OCI-LY7 (cell line): ENCODE measurements at regions not wholly inside any gene's neighbourhood (a gene's known extent, or its start where the extent isn't known, plus 50 kb on each side); places are given as distances from the start of the nearest gene placed in this dataset.

Experiments used
- BruUV-seq: library from RNA; stranded (reverse); fragments of 400-500 nt; replicated peaks from 2 replicates; lab custom pipeline; 2021; lab: Mats Ljungman, UMichigan
- CTCF ChIA-PET: fragments of 300-600 bp; sonication (Branson Sonifier 250); formaldehyde crosslinking; loops from one replicate; lab custom pipeline; 2022; ENCODE audit warnings: antibody characterized with exemption; ENCODE audit not compliant: unreplicated experiment; lab: Charles Lee
- POLR2A ChIA-PET: fragments of 300-600 bp; sonication (Branson Sonifier 250); formaldehyde crosslinking; loops from one replicate; lab custom pipeline; 2022; ENCODE audit warnings: antibody characterized with exemption; lab: Charles Lee
- DNase-seq: peaks from one replicate; pipeline ENCODE4 v3.0.0-alpha.2; 2015; ENCODE audit warnings: low spot score
- H2AFZ ChIP-seq: fragments of 200-600 bp; sonication (generic), shearing (Covaris generic); 2 replicates; pipeline ENCODE4 v1.6.1; 2014; ENCODE audit warnings: mild to moderate bottlenecking, antibody characterized with exemption, low read length, moderate library complexity
- H3K27ac ChIP-seq: fragments of 200-600 bp; sonication (generic); 2 replicates; pipeline ENCODE4 v1.5.1; 2014; ENCODE audit warnings: mixed run types, low read depth, mild to moderate bottlenecking, moderate library complexity, low read length, inconsistent platforms; ENCODE audit not compliant: poor library complexity, severe bottlenecking
- H3K36me3 ChIP-seq: fragments of 200-600 bp; sonication (generic); 2 replicates; pipeline ENCODE4 v1.6.1; 2014; ENCODE audit warnings: mild to moderate bottlenecking, antibody characterized with exemption, low read length, moderate library complexity, mixed read lengths; ENCODE audit not compliant: insufficient read depth
- H3K4me1 ChIP-seq: fragments of 200-600 bp; sonication (generic); 2 replicates; pipeline ENCODE4 v1.5.1; 2014; ENCODE audit warnings: mild to moderate bottlenecking, low read length; ENCODE audit not compliant: insufficient read depth, poor library complexity, severe bottlenecking
- H3K4me2 ChIP-seq: fragments of 200-600 bp; sonication (generic); 2 replicates; pipeline ENCODE4 v1.6.1; 2014; ENCODE audit warnings: mild to moderate bottlenecking, low read length
- H3K4me3 ChIP-seq: fragments of 200-600 bp; sonication (generic); 2 replicates; pipeline ENCODE4 v1.5.1; 2014; ENCODE audit warnings: mild to moderate bottlenecking, low read depth, low read length; ENCODE audit not compliant: poor library complexity, severe bottlenecking
- H3K79me2 ChIP-seq: fragments of 200-600 bp; sonication (generic); 2 replicates; pipeline ENCODE4 v1.6.1; 2016; ENCODE audit warnings: low read depth, mild to moderate bottlenecking, low read length, moderate library complexity, mixed read lengths; ENCODE audit not compliant: insufficient read depth
- H3K9me2 ChIP-seq: fragments of 200-600 bp; sonication (generic); 2 replicates; pipeline ENCODE4 v1.6.1; 2016; ENCODE audit warnings: mild to moderate bottlenecking, low read length, mixed read lengths; ENCODE audit not compliant: insufficient read depth
- H3K9me3 ChIP-seq: fragments of 200-600 bp; sonication (generic); 2 replicates; pipeline ENCODE4 v1.6.1; 2014; ENCODE audit warnings: mild to moderate bottlenecking, mixed run types, low read length, mixed read lengths
- H4K20me1 ChIP-seq: fragments of 200-600 bp; sonication (generic); 2 replicates; pipeline ENCODE4 v1.6.1; 2014; ENCODE audit warnings: mild to moderate bottlenecking, antibody characterized with exemption, low read length, moderate library complexity, mixed read lengths; ENCODE audit not compliant: insufficient read depth
- CTCF ChIP-seq: fragments of 200-600 bp; sonication (generic); conservative IDR thresholded peaks from 2 replicates; pipeline ENCODE4 v1.5.1; 2014; ENCODE audit warnings: mild to moderate bottlenecking, antibody characterized with exemption, low read length, moderate library complexity, mixed read lengths
- EZH2phosphoT487 ChIP-seq: fragments of 200-600 bp; sonication (generic); IDR thresholded peaks from 2 replicates; pipeline ENCODE4 v1.6.1; 2018; ENCODE audit warnings: low read depth, borderline replicate concordance, mild to moderate bottlenecking, mixed run types, antibody characterized with exemption, low read length, moderate library complexity, mixed read lengths
- intact Hi-C: fragments of 100-400 bp; cut with micrococcal nuclease; formaldehyde crosslinking; loops from one replicate; pipeline ENCODE4 v1.10.0; 2022; ENCODE audit not compliant: unreplicated experiment

- intact Hi-C loops = no loop called here
- H3K79me2 ChIP-seq = no peaks in the 10 kb centered on the region
- ChIA-PET CTCF (no interaction called here), POLR2A (interaction anchor here (0.6 kb wide), 1 partner anchor 643 kb away, joined by 4 read pairs; no protein-coding TSS in a partner anchor)
- no peak for DNase-seq
- no TSS peak for BruUV-seq
- H3K36me3 ChIP-seq = no peaks in the 10 kb centered on the region
- no peak for TF ChIP-seq EZH2phosphoT487
- TF ChIP-seq CTCF = no peak
- H3K27ac ChIP-seq = no peak overlapping the region
- H3K4me2 ChIP-seq = no peak overlapping the region
- H3K9me3 ChIP-seq = no peaks in the 10 kb centered on the region
- no peaks in the 10 kb centered on the region for H3K9me2 ChIP-seq
- no peak overlapping the region for H3K4me3 ChIP-seq
- H4K20me1 ChIP-seq = no peaks in the 10 kb centered on the region
- H3K4me1 ChIP-seq = no peaks in the 10 kb centered on the region
- no peak overlapping the region for H2AFZ ChIP-seq
Observed at GRCh38 chr3:117104381-117104780, 394.8 kb downstream of the TUSC7 start.

GRCh38 chr3:117104792-117105191, 395.2 kb downstream of the TUSC7 start:
- intact Hi-C loops = no loop called here
- no peaks in the 10 kb centered on the region for H3K79me2 ChIP-seq
- no peak for DNase-seq
- no peak overlapping the region for H2AFZ ChIP-seq
- ChIA-PET POLR2A (no interaction called here), CTCF (no interaction called here)
- no peaks in the 10 kb centered on the region for H3K9me3 ChIP-seq
- no peaks in the 10 kb centered on the region for H3K36me3 ChIP-seq
- H3K27ac ChIP-seq = no peak overlapping the region
- no peak overlapping the region for H3K4me2 ChIP-seq
- TF ChIP-seq EZH2phosphoT487 = no peak
- TF ChIP-seq CTCF = no peak
- no peaks in the 10 kb centered on the region for H3K9me2 ChIP-seq
- no TSS peak for BruUV-seq
- no peak overlapping the region for H3K4me3 ChIP-seq
- no peaks in the 10 kb centered on the region for H3K4me1 ChIP-seq
- no peaks in the 10 kb centered on the region for H4K20me1 ChIP-seq

GRCh38 chr3:117105686-117106085, 396.1 kb downstream of the TUSC7 start:
- Histone ChIP-seq H3K4me3 (no peak overlapping the region), H3K27ac (no peak overlapping the region), H3K4me2 (no peak overlapping the region), H3K4me1 (no peaks in the 10 kb centered on the region), H3K9me2 (no peaks in the 10 kb centered on the region), H3K36me3 (no peaks in the 10 kb centered on the region), H3K9me3 (no peaks in the 10 kb centered on the region), H4K20me1 (no peaks in the 10 kb centered on the region), H2AFZ (no peak overlapping the region), H3K79me2 (no peaks in the 10 kb centered on the region)
- no TSS peak for BruUV-seq
- intact Hi-C loops = no loop called here
- TF ChIP-seq EZH2phosphoT487 (no peak), CTCF (no peak)
- ChIA-PET POLR2A (no interaction called here), CTCF (no interaction called here)
- DNase-seq = no peak
